H9 (cell line): ENCODE measurements at regions not wholly inside any gene's neighbourhood (a gene's known extent, or its start where the extent isn't known, plus 50 kb on each side); places are given as distances from the start of the nearest gene placed in this dataset.

ENCODE experiments used
- DNase-seq: peaks from one replicate; pipeline ENCODE4 v3.0.0-alpha.2; 2017
- H2AFZ ChIP-seq: one replicate; pipeline ENCODE4 v1.6.1; 2013; ENCODE audit warnings: mild to moderate bottlenecking, low read length, control low read depth, moderate library complexity
- H2AK5ac ChIP-seq: 2 replicates; pipeline ENCODE4 v1.6.1; 2013; ENCODE audit warnings: low read length, control low read depth, mixed read lengths; ENCODE audit not compliant: insufficient read length
- H2BK120ac ChIP-seq: one replicate; pipeline ENCODE4 v1.6.1; 2013; ENCODE audit warnings: low read depth, mild to moderate bottlenecking, low read length, control low read depth, inconsistent platforms; ENCODE audit not compliant: poor library complexity, severe bottlenecking
- H2BK12ac ChIP-seq: 2 replicates; pipeline ENCODE4 v1.6.1; 2013; ENCODE audit warnings: low read length, control low read depth, mixed read lengths, low read depth; ENCODE audit not compliant: insufficient read length
- H2BK15ac ChIP-seq: 2 replicates; pipeline ENCODE4 v1.6.1; 2013; ENCODE audit warnings: low read depth, low read length, control low read depth
- H2BK20ac ChIP-seq: one replicate; pipeline ENCODE4 v1.6.1; 2013; ENCODE audit warnings: low read depth, mild to moderate bottlenecking, low read length, control low read depth, inconsistent platforms; ENCODE audit not compliant: poor library complexity, severe bottlenecking
- H2BK5ac ChIP-seq: 2 replicates; pipeline ENCODE4 v1.6.1; 2013; ENCODE audit warnings: low read length, control low read depth, mixed read lengths; ENCODE audit not compliant: insufficient read length
- H3K14ac ChIP-seq: 2 replicates; pipeline ENCODE4 v1.6.1; 2013; ENCODE audit warnings: low read length, control low read depth; ENCODE audit not compliant: insufficient read depth
- H3K18ac ChIP-seq: 2 replicates; pipeline ENCODE4 v1.6.1; 2013; ENCODE audit warnings: low read depth, mild to moderate bottlenecking, mixed read lengths, low read length, control low read depth; ENCODE audit not compliant: insufficient read length
- H3K23ac ChIP-seq: 2 replicates; pipeline ENCODE4 v1.6.1; 2013; ENCODE audit warnings: low read length, control low read depth, mixed read lengths, low read depth; ENCODE audit not compliant: insufficient read length
- H3K23me2 ChIP-seq: 2 replicates; pipeline ENCODE4 v1.6.1; 2013; ENCODE audit warnings: low read depth, mild to moderate bottlenecking, mixed read lengths, low read length, control low read depth; ENCODE audit not compliant: insufficient read length, poor library complexity, severe bottlenecking
- H3K27ac ChIP-seq: 2 replicates; pipeline ENCODE4 v1.5.1; 2013; ENCODE audit warnings: low read length, control low read depth, mixed read lengths, low read depth; ENCODE audit not compliant: insufficient read length
- H3K27me3 ChIP-seq: 2 replicates; pipeline ENCODE4 v1.6.1; 2013; ENCODE audit warnings: low read length, control low read depth, inconsistent platforms; ENCODE audit not compliant: insufficient read depth
- H3K4ac ChIP-seq: 2 replicates; pipeline ENCODE4 v1.6.1; 2013; ENCODE audit warnings: low read depth, mild to moderate bottlenecking, control low read depth, inconsistent platforms, low read length, moderate library complexity
- H3K4me1 ChIP-seq: 2 replicates; pipeline ENCODE4 v1.6.1; 2013; ENCODE audit warnings: low read length, control low read depth, inconsistent platforms; ENCODE audit not compliant: insufficient read depth
- H3K4me2 ChIP-seq: 2 replicates; pipeline ENCODE4 v1.6.1; 2013; ENCODE audit warnings: low read length, control low read depth, mixed read lengths; ENCODE audit not compliant: insufficient read length, insufficient read depth
- H3K56ac ChIP-seq: 2 replicates; pipeline ENCODE4 v1.6.1; 2013; ENCODE audit warnings: low read depth, mild to moderate bottlenecking, mixed read lengths, low read length, control low read depth; ENCODE audit not compliant: insufficient read length
- H3K79me1 ChIP-seq: 2 replicates; pipeline ENCODE4 v1.6.1; 2013; ENCODE audit warnings: low read depth, mild to moderate bottlenecking, moderate library complexity, low read length, control low read depth, inconsistent platforms; ENCODE audit not compliant: insufficient read depth, poor library complexity, severe bottlenecking
- H3K79me2 ChIP-seq: 2 replicates; pipeline ENCODE4 v1.6.1; 2013; ENCODE audit warnings: low read length, control low read depth, inconsistent platforms; ENCODE audit not compliant: insufficient read depth
- H3K9ac ChIP-seq: 2 replicates; pipeline ENCODE4 v1.6.1; 2013; ENCODE audit warnings: low read length, control low read depth, mixed read lengths; ENCODE audit not compliant: insufficient read length; ENCODE audit errors: extremely low read depth
- H3K9me3 ChIP-seq: one replicate; pipeline ENCODE4 v1.6.1; 2013; ENCODE audit warnings: low read depth, low read length, inconsistent platforms; ENCODE audit not compliant: control insufficient read depth
- H3T11ph ChIP-seq: one replicate; pipeline ENCODE4 v1.6.1; 2013; ENCODE audit warnings: mild to moderate bottlenecking, low read length, control low read depth, inconsistent platforms
- H4K20me1 ChIP-seq: one replicate; pipeline ENCODE4 v1.6.1; 2013; ENCODE audit not compliant: control insufficient read depth, insufficient read length, insufficient read depth
- H4K5ac ChIP-seq: 2 replicates; pipeline ENCODE4 v1.6.1; 2013; ENCODE audit warnings: low read depth, mild to moderate bottlenecking, mixed read lengths, low read length, control low read depth; ENCODE audit not compliant: insufficient read length
- H4K8ac ChIP-seq: replicated peaks from 2 replicates; pipeline ENCODE4 v1.6.1; 2013; ENCODE audit warnings: low read length, control low read depth, mixed read lengths, low read depth; ENCODE audit not compliant: insufficient read length
- H4K91ac ChIP-seq: 2 replicates; pipeline ENCODE4 v1.6.1; 2013; ENCODE audit warnings: low read depth, mild to moderate bottlenecking, moderate library complexity, mixed read lengths, low read length, control low read depth; ENCODE audit not compliant: insufficient read length
- H3K27ac Mint-ChIP-seq, 3 experiments: 2 replicates in 2 of 3; 3 replicates in 1 of 3; pipeline ENCODE4 v1.8.0; 2020 to 2021; ENCODE audit warnings: mixed read lengths in 3 of 3, mild to moderate bottlenecking in 1 of 3, moderate library complexity in 1 of 3
- H3K27me3 Mint-ChIP-seq: 2 replicates; pipeline ENCODE4 v1.8.0; 2021; ENCODE audit warnings: low read depth, mild to moderate bottlenecking, moderate library complexity, mixed read lengths
- H3K36me3 Mint-ChIP-seq, 3 experiments: 2 replicates in 2 of 3; 3 replicates in 1 of 3; pipeline ENCODE4 v1.8.0; 2020 to 2021; ENCODE audit warnings: low read depth in 3 of 3, mixed read lengths in 3 of 3; ENCODE audit not compliant: insufficient read depth in 1 of 3
- H3K4me1 Mint-ChIP-seq, 2 experiments: 2 replicates each; pipeline ENCODE4 v1.8.0; 2020; ENCODE audit warnings: mixed read lengths in 2 of 2
- H3K4me3 Mint-ChIP-seq, 2 experiments: 2 replicates in 1 of 2; 3 replicates in 1 of 2; pipeline ENCODE4 v1.8.0; 2020 to 2021; ENCODE audit warnings: mild to moderate bottlenecking in 2 of 2, mixed read lengths in 2 of 2, moderate library complexity in 1 of 2
- H3K9me3 Mint-ChIP-seq, 2 experiments: 2 replicates in 1 of 2; 3 replicates in 1 of 2; pipeline ENCODE4 v1.8.0; 2020; ENCODE audit warnings: mild to moderate bottlenecking in 2 of 2, mixed read lengths in 2 of 2, moderate library complexity in 1 of 2
- WGBS: extraction: QIAGEN DNeasy Blood & Tissue Kit; methylation state at CpG from one replicate; pipeline ENCODE4 v1.1.7; 2013; ENCODE audit warnings: missing lambda C conversion rate, low lambda C conversion rate, mixed read lengths; ENCODE audit not compliant: insufficient read length; ENCODE audit errors: extremely low coverage; 5-methylcytosine and 5-hydroxymethylcytosine counted together
- TF ChIP-seq, protein P1 (sequence below): fragments of 200-600 bp; sonication (generic); conservative IDR thresholded peaks from 3 replicates; pipeline ENCODE4 v1.8.0; 2021; ENCODE audit warnings: antibody characterized with exemption, mild to moderate bottlenecking

DNA sequence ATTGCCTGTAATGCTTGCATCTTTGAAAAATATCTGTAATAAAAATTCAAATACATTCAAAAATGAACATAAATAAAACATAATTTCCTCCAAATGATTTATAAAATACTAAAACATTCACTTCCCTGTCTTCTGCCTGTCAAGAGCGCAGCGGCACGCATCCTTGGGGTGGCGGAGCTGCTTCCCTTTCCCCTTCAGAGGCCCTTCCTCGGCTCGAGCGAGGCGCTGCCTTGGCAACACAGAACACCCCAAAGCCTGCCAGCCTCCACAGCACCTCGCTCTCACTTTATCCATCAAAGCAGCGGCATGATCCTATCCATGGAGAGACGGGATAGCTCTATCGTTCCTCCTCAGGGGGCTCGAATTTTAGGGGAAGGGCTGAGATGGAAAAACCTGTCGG, 146.2 kb downstream of the GXYLT1 start:
- Histone ChIP-seq H2BK12ac (no peak overlapping the region), H3K4me1 (no peaks in the 10 kb centered on the region), H3K56ac (no peak overlapping the region), H4K5ac (no peak overlapping the region), H3K18ac (no peak overlapping the region), H4K20me1 (no peaks in the 10 kb centered on the region), H3K27me3 (no peaks in the 10 kb centered on the region), H2BK120ac (no peak overlapping the region), H3K14ac (no peak overlapping the region), H2AK5ac (no peak overlapping the region), H3K79me2 (no peaks in the 10 kb centered on the region), H3T11ph (no peak overlapping the region), H3K27ac (no peak overlapping the region), H2BK15ac (no peak overlapping the region), H4K91ac (no peak overlapping the region), H2AFZ (no peak overlapping the region), H3K4me2 (no peak overlapping the region), H3K9ac (no peak overlapping the region), H3K79me1 (no peaks in the 10 kb centered on the region), H2BK20ac (no peak overlapping the region), H4K8ac (no peak overlapping the region), H2BK5ac (no peak overlapping the region), H3K9me3 (no peaks in the 10 kb centered on the region), H3K23ac (no peak overlapping the region), H3K23me2 (no peaks in the 10 kb centered on the region), H3K4ac (no peak overlapping the region)
- Mint-ChIP-seq H3K27ac (no peak overlapping the region), H3K4me3 (no peak overlapping the region), H3K9me3 (no peaks in the 10 kb centered on the region), H3K4me1 (peaks cover 6 to 12% of the 10 kb centered on the region in 2 experiments; a peak in 3 of 4 replicates), H3K27me3 (no peaks in the 10 kb centered on the region), H3K36me3 (no peaks in the 10 kb centered on the region)
- WGBS = no CpG with 5 or more reads among the region's 14 CpGs
- TF ChIP-seq, protein P1, sequence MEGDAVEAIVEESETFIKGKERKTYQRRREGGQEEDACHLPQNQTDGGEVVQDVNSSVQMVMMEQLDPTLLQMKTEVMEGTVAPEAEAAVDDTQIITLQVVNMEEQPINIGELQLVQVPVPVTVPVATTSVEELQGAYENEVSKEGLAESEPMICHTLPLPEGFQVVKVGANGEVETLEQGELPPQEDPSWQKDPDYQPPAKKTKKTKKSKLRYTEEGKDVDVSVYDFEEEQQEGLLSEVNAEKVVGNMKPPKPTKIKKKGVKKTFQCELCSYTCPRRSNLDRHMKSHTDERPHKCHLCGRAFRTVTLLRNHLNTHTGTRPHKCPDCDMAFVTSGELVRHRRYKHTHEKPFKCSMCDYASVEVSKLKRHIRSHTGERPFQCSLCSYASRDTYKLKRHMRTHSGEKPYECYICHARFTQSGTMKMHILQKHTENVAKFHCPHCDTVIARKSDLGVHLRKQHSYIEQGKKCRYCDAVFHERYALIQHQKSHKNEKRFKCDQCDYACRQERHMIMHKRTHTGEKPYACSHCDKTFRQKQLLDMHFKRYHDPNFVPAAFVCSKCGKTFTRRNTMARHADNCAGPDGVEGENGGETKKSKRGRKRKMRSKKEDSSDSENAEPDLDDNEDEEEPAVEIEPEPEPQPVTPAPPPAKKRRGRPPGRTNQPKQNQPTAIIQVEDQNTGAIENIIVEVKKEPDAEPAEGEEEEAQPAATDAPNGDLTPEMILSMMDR = no peak
- DNase-seq = no peak
